ENCODE measurements at regions not wholly inside any gene's neighbourhood (a gene's known extent, or its start where the extent isn't known, plus 50 kb on each side); places are given as distances from the start of the nearest gene placed in this dataset.
A peak's percentile ranks its signal among the peaks of the same experiment; 100 is the strongest.

GRCh38 chr21:30081506-30081905 is 85.1 kb downstream of the CLDN17 start (continued):
- TF ChIP-seq STAT1 (IDR thresholded peaks at IDR 0.05; ENCODE audit: unreplicated experiment) (no peak), JUNB (IDR thresholded peaks at IDR 0.05; ENCODE audit: unreplicated experiment) (no peak), ZNF114 (CRISPR knock-in tag; IDR thresholded peaks at IDR 0.05) (no peak), POLR2AphosphoS5 (IDR thresholded peaks at IDR 0.05; ENCODE audit: low read depth) (no peak), ZNF462 (CRISPR knock-in tag; IDR thresholded peaks at IDR 0.05) (no peak), ZNF331 (CRISPR knock-in tag; IDR thresholded peaks at IDR 0.05; ENCODE audit: low read depth) (no peak)

GRCh38 chr21:30072496-30072895 is 94.1 kb downstream of the CLDN17 start:
- H3K27ac Mint-ChIP-seq, result peak overlapping the region; percentile 36; the same call in 1 of the 2 replicates
- Histone ChIP-seq H3K4me2 (no peak overlapping the region), H3K36me3 (ENCODE audit: insufficient read depth) (no peaks in the 10 kb centered on the region), H3K9me2 (ENCODE audit: insufficient read depth) (peaks cover 4% of the 10 kb centered on the region; the same call in 1 of the 2 replicates), H4K20me1 (replicated peaks; ENCODE audit: insufficient read depth) (no peaks in the 10 kb centered on the region), H3F3A (replicated peaks; ENCODE audit: low read depth) (no peaks in the 10 kb centered on the region), H3K79me2 (replicated peaks; ENCODE audit: insufficient read depth) (no peaks in the 10 kb centered on the region), H2AFZ (no peak overlapping the region), H3K4me1 (ENCODE audit: insufficient read depth) (peaks cover 6% of the 10 kb centered on the region), H3K27ac (ENCODE audit: low read depth) (no peak overlapping the region), H3K27me3 (ENCODE audit: insufficient read depth) (no peaks in the 10 kb centered on the region), H3K4me3 (no peak overlapping the region)
- H3K36me3 Mint-ChIP-seq (ENCODE audit: low read depth), result peaks cover 27% of the 10 kb centered on the region
- H3K4me3 Mint-ChIP-seq, result no peak overlapping the region; the same call in 2 of the 3 replicates
- ATAC-seq, result peak; percentile 99
- H3K4me1 Mint-ChIP-seq, result peaks cover 10% of the 10 kb centered on the region
- peaks cover 29% of the 10 kb centered on the region for H3K9me3 Mint-ChIP-seq
- peak; percentile 85 for DNase-seq (ENCODE audit: low spot score)
- peaks cover 3% of the 10 kb centered on the region for H3K27me3 Mint-ChIP-seq (ENCODE audit: insufficient read depth, low read depth, poor library complexity)
- TF ChIP-seq ZNF462 (CRISPR knock-in tag; IDR thresholded peaks at IDR 0.05) (peak; percentile 72; the same call in 1 of the 2 replicates), CTCF (conservative IDR thresholded peaks at IDR 0.05; ENCODE audit: low read depth in 2 of 2) (peak; percentile 55 to 67), EZH2phosphoT487 (IDR thresholded peaks at IDR 0.05; ENCODE audit: unreplicated experiment) (no peak), EZH2 (IDR thresholded peaks at IDR 0.05; ENCODE audit: low read depth, unreplicated experiment) (no peak)

All from GM23338 (cell line).